GM19455 (cell line): ENCODE measurements at regions not wholly inside any gene's neighbourhood (a gene's known extent, or its start where the extent isn't known, plus 50 kb on each side); places are given as distances from the start of the nearest gene placed in this dataset.

Source experiments
- ATAC-seq: cut with Tn5 transposase; IDR thresholded peaks from one replicate; pipeline ENCODE4 v1.9.1; 2021; ENCODE audit not compliant: unreplicated experiment

DNA sequence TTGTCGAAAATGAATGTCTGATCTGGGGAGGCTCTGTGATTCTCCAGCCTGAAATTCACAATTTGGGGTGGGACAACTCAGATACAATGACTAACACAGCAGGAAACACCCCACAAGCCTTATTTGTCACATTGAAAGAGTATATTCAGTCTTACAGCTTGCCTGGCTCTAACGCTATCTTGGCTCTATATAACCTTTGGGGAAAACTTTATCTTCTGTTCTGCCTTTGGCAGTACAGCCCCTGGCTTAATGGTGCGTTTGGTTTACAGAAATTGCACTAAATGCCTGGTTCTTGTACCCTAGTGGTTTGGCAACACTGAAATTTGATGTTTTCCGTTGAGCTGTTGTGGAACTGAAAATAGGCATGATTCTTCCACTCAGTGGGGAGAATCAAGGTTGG is 178.1 kb upstream of the VEGFC start:
- no peak for ATAC-seq

DNA sequence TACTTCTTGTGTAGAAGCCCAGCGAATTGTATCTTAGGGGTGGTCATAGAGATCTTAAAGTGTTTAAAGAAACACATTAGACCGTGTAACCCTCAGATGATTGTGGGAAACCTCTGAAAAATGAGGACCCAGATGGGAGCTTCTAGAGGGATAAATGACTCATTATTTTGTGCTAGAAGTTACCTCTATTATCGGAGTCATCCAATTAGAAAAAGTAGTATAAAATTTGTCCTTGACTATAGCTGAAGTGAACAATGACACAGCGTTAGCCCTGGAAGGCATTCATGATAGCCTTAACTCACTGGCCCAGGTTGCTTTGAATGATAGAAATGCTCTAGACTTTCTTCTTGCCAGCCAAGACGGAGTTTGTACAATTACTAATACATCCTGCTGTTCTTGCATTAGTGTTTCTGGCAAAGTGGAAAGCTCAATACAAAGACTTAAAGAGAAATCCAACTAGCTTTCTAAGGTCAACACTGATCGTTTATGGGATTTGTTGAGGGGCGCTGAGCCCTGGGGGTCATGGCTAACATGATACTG is 178.9 kb upstream of the VEGFC start:
- ATAC-seq: no peak

DNA sequence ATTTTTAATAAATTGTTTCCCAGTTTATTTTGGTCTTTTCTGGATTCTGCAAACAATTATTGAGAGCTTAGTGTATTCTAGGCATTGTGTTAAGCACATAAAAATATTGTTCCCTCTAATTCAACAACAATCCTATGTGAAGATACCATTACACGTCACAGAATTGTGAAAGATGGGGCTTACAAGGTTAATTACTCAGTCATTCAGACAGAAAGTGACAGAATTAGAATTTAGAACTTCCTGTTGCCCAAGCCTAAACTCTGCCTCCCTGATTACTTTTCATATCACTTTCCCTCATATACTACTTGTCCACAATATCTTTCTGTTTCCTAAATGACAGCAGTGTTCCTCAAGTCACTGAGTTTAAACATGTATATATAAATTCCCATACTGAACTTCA is 186.7 kb upstream of the VEGFC start:
- no peak for ATAC-seq

DNA sequence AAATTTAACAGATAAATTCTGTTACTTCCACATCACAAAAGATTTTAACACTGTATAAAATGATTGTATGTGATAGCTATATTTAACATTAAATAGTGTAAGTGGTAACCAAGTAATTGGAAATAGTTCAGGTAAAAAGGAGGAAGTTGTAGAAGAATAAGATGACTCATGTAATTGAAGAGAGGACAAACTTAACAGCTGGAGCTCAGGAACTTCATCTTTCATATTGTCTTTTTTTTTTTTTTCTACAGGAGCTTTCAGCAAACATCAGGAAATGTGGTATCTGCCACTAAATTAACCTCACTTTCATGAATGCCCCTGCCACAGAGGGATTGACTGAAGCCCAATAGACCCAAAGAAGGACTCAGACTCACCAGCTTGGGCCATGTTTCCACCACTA is 188.4 kb upstream of the VEGFC start:
- no peak for ATAC-seq

DNA sequence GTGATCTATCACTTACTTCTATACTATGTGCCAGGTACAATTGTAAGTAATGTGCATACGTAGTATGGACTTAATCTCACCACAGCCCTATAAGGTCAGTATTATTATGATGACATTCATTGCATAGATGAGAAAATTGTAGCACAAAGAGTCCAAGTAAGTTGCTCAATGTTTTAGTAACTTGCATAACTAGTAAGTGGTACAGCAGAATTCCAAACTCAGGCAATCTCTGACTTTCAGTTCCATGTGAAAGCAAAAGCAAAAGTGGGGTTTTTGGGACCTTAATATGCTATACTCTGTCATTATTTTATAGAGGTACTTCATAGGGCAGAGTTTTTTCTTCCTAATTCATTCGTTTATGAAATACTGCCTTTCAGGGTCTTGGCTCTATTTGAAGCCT is 188.8 kb upstream of the VEGFC start:
- no peak for ATAC-seq

DNA sequence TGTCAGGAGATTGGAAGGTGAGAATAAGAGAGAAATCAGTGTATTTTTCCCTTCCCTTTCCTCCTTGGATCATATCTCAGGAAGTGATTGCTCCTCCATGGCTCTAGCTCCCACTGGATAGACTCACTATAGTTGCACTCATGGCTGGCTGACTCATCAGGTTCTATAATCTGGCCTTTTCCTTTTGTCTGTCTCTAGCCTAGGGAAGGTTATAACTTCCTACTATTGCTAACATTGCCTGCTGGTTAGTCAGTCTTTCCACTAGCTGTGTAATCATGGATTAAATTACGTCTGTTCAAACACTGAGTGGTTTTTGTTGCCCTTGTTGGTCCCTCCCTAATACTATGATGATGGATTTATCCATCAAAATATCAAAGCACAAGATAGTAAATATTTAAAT is 195.5 kb upstream of the VEGFC start:
- no peak for ATAC-seq

DNA sequence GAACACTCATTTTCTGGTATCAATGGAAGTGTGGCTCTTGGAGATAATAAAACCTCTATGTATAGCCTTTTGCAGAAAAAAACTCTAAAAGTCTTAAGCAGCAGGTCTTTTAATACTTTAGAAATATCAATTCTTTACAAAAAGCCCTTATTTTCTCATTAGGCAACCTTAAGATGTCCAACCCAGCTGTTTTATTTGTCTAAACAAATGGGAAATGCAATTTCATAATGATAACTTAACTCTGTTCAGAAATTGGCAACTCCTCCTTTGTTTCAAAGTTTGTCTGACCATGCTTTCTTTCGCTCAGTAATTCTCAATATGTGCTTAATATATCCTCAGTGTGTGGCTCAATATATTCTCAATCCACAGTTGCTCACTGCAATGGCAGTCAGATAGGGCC is 196.5 kb upstream of the VEGFC start:
- no peak for ATAC-seq

DNA sequence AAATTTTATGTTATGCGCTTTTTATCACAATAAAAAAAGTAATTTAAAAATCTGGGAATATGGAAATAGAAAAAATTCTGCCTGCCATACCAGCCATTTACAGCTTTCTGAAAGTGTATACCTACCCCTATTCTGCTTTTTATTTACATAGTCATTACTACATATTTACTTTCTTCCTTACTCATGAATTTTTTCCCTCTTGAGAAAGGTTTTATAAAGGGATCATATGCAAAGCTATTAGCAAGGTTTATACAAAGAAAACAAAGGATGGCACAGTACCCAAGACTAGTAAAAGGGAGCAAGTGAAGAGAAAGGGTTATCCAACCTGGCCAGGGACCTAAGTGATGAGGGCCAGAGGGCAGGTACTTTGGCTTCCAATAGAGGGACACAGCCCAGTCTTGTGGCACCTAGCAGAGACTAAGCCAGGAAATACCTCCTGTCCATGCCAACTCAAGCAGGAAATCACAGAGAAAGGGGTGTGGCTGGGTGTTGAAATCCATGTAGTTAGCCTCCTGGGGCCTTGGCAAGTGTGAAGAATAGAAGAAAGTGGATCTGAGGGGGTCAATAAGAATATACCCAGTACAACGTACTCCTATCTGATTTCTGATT is 207.3 kb upstream of the VEGFC start:
- ATAC-seq: no peak

DNA sequence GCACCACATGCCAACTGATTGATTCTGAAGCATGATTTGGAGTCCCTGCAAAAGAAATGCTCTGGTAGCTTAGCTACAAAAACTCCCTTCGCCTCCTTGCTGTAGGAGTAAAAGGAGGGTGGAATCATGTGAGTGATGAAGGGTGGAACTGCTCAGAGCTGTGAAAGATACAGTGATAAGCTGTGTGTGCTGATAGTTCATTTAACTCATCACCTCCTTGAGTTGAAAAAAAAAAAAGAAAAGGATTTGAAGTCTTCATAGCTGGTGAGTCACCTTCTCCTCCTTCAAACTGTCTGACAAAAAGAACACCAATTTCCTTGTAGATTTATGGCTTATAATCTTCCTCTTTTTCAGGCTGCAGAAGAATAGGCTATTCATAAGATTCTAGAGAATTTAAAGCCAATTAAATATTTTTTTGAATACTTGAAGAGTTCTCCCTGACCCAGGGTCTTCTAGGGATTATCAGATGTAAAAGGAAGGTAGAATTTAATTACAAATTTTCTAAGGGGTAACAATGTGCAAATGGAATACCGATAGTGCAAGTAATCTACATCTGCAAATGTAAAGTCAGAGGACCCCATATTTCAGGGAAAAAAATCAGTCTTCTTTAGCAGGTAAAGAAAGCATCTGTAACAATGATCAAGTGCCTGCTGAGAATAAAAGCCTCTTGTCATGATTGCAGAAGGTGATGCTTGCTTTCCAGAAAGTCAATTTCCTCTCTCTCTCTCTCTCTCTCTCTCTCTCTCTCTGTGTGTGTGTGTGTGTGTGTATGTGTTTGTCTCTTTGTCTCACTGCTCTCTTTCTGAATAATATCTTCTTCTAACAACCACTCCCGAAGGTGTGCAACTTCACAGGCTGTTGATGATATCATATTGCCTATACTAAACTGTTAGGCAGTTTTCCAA is 208.8 kb upstream of the VEGFC start:
- ATAC-seq: no peak

DNA sequence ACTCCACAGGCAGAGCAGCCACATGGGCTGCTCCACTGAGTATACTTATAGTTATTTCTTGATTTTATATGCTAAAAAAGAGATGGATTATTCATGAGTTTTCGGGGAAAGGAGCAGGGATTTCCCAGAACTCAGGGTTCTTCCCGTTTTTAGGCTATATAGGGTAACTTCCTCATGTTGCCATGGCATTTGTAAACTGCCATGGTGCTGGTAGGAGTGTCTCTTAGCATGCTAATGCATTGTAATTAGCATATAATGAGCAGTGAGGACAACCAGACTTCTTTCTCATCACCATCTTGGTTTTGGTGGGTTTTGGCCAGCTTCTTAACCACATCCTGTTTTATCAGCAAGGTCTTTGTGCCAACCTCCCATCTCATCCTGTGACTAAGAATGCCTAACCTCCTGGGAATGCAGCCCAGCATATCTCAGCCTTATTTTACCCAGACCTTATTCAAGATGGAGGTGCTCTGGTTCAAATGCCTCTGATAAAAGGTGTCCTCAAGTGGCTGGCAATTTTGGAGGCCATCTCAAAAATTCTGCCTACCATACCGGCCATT is 213.0 kb upstream of the VEGFC start:
- no peak for ATAC-seq

DNA sequence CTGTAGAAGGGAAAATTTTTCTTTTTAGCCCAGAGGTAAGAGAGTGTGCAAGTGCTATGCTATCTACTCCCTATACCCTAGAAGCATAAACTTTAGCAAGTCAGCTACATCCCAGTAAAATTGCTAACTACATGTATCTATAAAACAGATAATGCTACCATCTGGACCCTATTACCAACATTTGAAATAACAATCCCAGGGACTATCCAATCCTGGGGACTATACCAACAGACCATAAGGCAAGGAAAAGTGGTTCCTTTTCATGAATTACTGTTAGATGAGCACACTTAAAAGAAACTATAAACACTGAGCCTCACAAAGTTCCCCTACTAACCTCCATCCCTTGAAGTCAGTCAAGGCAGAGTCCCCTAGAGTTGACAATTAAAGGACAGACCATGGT is 213.6 kb upstream of the VEGFC start:
- no peak for ATAC-seq

DNA sequence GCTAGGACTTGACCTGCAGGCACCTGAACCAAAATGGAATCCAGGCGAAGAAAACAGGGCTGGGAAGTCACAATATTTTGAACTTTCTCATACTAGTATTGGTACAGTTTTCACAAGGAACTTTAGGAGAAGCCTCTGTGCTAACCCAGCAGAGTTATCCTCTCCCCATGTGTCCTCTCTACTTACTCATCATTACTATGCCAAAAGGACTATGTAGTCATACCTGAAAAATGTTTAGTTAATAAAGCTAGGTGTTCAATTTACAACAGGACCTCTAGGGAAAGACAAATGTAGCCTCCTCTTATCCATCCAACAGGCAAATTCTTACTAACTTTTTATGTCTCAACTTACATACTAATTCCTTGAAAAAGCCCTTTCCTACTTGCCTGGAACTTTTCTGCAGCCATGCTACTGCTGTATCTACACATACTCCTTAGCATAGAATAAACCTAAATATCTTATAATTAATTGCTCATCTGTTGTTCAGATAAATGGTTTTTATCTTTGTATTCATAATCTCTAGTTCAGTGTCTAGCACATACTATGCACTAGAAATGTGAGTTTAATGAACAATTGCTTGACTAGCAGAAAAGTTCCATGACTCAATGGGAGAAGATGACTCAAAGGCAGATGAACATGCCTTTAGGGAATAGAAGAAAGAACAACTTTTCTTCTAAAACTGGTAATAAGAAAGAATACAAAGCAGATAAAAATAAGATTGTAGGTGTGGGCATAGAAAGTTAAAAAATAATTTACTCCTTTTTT is 215.5 kb upstream of the VEGFC start:
- no peak for ATAC-seq

DNA sequence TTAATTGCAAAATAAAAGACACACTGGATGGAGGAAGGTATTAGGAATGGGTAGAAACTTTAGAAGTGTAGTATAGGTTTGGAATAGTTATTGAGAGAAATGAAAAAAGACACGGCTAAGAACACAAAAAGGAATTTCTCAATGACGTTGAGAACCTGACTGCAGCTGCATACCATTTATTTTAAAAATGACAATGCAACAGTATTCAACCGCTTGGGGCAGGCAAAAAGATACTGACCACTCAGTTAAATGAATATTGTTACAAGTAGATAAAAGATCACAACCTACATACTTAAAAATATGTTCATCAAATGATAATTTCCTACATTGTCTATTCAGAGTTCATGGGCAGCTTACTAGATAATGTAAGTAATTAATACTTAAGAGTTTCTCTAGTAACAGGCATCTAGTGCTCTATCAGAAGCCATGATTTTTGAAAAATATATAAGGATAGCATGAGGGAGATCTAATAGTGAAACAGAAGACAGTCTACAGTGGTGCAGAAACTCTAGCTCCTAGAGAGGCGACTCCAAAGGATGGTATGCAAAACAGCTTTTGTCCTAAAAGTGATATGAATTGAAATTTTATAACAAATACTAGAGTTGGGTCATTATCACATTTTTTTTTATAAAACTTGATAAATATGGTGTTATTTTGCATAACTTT is 216.2 kb upstream of the VEGFC start:
- no peak for ATAC-seq

DNA sequence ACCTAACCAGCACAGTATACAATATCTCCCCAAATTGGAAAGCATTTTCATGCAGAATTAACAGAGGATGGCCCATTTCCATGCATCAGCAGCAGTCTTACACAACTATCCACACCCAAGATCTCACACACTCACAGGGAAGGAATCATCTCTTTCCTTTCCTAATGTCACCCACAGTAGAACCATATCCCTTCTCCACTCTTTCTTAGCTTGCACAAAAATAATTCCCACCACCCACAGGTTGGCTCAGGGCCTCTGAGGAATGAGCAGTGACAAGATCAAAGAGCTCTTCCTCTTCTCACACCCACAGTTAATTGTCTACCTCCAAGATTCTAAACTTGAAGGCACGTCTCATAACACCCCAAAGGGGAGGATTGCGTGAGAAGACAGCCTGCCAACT is 217.7 kb upstream of the VEGFC start:
- ATAC-seq: no peak

DNA sequence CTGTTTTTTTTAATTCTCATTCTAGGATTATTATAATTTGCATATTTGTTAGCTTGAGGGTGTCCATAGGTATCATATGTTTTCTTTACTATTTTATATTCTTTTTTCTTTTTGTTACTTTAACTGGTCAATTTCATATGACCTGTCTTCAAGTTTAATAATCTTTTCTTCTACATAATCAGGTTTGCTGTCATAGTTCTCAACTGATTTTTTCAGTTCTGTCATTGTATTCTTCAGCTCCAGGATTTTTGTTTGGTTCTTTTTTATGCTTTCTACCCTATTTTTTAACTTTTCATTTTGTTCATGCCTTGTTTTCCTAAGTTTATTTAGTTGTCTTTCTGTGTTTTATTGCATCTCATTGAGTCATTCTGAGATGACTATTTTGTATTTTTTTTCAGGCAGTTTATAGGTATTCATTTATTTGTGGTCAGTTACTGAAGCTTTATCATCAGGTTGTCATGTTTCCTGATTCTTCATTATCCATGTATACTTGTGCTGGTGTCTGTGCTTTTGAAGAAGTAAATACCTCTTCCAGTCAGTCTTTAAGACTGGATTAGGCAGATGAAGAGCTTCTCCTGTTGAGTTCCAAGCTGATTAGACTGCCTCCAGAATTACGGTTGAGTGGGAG is 220.3 kb upstream of the VEGFC start:
- no peak for ATAC-seq

DNA sequence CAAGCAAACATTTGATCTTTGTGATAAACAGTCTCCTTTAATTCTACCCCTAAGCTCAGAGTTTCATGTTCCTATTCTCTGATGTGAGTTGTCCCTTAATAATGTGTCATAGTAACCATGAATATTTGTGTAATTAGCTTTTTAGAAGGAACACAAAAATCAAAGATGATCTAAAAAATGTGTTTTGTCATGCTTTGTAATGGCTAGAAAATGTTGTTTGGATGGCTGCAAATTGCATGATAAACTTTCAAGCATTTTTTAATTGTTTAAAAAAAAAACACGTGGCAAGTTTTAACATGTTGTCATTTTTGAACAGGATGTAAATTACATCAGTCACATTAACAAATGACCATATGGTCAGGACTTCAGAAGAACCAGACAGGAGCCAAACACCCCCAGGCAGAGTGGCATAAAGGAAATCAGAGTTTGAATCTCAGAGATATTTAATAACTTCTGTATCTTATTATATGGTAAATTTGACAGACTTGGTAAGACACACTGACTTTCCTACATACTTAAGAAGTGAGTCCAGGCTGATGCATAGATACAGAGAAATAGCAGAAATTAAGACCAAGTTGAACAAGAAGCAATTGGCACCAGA is 223.9 kb upstream of the VEGFC start:
- no peak for ATAC-seq

DNA sequence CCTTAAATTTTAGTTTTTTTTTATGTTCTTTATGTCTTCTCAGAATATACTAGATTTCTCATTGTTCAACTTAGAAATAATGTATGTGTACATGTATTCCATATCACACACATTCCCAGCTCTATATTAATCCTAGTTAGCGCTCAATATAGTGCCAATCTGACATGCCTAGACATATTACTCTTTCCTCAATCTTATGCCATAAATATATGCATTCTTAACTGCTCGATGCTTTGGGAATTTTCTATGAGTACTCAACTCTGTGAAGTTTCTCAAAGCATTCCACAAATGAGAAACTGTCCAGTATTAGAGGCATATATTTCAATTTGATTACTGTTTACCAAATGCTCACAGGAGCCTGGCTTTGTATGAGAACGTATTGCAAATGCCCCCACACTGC is 231.2 kb upstream of the VEGFC start:
- ATAC-seq: no peak

DNA sequence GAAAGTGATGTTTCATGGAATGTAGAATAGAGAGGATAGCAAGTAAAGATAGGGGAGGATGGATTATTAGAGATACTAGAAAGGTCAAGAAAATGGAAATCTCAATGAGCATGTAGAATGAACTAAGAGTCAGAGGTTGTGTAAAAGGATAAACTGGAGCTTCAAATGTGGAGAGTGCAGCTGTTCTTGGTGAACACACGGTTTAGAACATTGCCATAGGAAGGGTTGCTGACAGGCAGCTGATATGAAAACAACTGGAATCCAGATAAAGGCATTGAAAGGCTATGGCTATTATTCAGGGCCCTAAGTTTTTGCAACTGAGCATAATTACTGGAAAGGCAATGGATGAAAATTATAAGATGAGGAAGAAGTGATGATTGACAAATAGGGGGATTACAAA is 239.6 kb upstream of the VEGFC start:
- ATAC-seq: no peak

DNA sequence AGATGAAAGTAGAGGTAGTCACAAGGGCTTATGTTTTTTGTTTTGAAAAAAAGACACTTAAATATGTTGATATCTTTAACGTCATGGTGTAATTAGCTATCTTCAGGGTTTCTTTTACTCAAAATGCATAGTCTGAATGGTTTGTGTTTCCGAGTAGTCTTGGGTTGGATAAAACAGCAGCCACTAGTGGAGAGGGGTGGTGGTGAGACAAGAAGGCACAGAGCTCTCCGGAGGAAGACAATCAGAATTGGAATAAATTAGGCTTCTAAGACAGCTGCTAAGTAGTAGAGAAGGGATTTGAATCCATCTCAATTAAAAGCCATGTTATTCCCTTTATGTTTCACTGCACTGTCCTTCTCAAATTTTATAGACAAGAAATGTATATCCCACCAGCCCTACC is 240.4 kb upstream of the VEGFC start:
- ATAC-seq: no peak

DNA sequence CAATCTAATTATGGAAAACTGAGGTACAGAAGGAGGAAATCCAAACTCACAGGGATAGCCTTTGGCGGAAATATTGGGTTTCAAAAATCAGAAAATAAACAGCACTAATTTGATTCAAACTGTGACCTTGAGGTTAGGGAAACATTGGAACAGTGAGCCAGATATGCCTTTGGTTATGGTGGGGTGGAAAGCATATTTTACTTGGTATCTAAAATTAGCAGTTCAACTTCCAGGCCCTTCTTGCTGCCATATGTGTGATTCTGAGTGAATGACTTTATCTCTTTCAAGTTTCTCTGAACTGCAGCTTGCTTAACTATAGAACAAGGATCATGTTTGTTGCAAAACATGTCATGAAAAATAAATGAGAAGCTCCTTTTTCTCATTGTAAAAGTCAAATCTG is 240.9 kb upstream of the VEGFC start:
- ATAC-seq: no peak
